ENCODE measurements at regions not wholly inside any gene's neighbourhood (a gene's known extent, or its start where the extent isn't known, plus 50 kb on each side); places are given as distances from the start of the nearest gene placed in this dataset.

- TF ChIP-seq CTCF (conservative IDR thresholded peaks at IDR 0.05; ENCODE audit: low read depth, low read length): no peak
- DNase-seq (ENCODE audit: low read depth): no peak
Observed at GRCh38 chr2:82525744-82526143, 1933.3 kb downstream of the SUCLG1 start.

GRCh38 chr2:82524826-82525225 is 1934.3 kb downstream of the SUCLG1 start:
- H3K4me3 ChIP-seq (ENCODE audit: low read length): no peak overlapping the region
- DNase-seq (ENCODE audit: low read depth): no peak
- no peak for TF ChIP-seq CTCF (conservative IDR thresholded peaks at IDR 0.05; ENCODE audit: low read depth, low read length)

More at GRCh38 chr2:82525744-82526143, 1933.3 kb downstream of the SUCLG1 start:
- H3K4me3 ChIP-seq (ENCODE audit: low read length): no peak overlapping the region

DNA sequence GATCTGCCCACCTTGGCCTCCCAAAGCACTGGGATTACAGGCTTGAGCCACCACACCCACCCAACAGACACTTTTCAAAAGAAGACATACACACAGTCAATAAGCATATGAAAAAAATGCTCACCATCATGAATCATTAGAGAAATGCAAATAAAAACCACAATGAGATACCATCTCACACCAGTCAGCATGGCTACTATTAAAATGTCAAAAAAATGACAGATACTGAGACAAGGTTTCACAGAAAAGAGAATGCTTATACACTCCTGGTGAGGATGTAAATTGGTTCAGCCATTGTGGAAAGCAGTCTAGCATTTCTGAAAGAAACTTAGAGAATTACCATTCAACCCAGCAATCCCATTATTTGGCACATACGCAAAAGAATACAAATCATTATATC is 1947.2 kb downstream of the SUCLG1 start:
- no peak for TF ChIP-seq CTCF (conservative IDR thresholded peaks at IDR 0.05; ENCODE audit: low read depth, low read length)
- DNase-seq (ENCODE audit: low read depth): no peak
- no peak overlapping the region for H3K4me3 ChIP-seq (ENCODE audit: low read length)

DNA sequence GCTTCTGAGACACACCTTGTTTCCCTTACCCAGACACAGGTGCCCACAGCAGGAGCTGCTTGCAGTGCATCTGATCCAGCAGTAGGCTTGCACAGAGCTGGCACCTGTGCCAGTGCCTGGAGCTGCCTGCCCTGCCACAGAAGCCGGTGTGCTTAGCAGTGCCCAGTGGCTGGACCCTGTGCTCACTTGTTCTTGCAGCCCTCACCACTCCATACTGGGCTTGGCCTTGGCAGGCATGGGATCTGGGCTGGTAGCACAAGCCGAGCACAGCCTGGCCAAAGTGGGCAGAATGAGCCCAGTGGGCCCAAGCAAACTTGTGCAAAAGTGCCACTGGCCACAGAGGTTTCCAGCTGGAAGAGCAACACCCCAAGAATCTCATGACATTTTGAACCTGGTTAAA is 1950.4 kb downstream of the SUCLG1 start:
- no peak for TF ChIP-seq CTCF (conservative IDR thresholded peaks at IDR 0.05; ENCODE audit: low read depth, low read length)
- H3K4me3 ChIP-seq (ENCODE audit: low read length): no peak overlapping the region
- no peak for DNase-seq (ENCODE audit: low read depth)

DNA sequence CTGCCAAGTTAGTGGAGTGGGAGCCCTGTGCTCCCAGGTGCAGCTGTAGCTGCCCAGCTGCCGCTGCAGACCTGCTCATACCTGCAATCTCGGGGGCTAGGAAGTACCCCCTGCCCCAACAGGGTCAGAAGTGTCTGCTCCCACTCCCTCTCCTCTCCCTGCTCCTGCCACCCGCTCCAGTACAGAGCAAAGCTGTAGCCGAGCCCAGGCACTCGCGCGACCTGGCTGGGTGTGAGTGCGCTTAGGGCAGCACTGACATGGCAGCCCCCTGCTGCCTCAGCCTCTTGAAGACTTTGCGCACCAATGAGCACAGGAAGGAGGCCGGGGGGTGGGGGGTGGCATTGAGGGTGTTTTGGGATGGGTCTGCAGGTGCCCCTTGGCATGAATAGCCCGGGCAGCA is 1951.4 kb downstream of the SUCLG1 start:
- H3K4me3 ChIP-seq (ENCODE audit: low read length): no peak overlapping the region
- DNase-seq (ENCODE audit: low read depth): no peak
- TF ChIP-seq CTCF (conservative IDR thresholded peaks at IDR 0.05; ENCODE audit: low read depth, low read length): no peak

GRCh38 chr2:82501217-82501616 is 1957.9 kb downstream of the SUCLG1 start:
- no peak for DNase-seq (ENCODE audit: low read depth)
- no peak overlapping the region for H3K4me3 ChIP-seq (ENCODE audit: low read length)
- TF ChIP-seq CTCF (conservative IDR thresholded peaks at IDR 0.05; ENCODE audit: low read depth, low read length): no peak

DNA sequence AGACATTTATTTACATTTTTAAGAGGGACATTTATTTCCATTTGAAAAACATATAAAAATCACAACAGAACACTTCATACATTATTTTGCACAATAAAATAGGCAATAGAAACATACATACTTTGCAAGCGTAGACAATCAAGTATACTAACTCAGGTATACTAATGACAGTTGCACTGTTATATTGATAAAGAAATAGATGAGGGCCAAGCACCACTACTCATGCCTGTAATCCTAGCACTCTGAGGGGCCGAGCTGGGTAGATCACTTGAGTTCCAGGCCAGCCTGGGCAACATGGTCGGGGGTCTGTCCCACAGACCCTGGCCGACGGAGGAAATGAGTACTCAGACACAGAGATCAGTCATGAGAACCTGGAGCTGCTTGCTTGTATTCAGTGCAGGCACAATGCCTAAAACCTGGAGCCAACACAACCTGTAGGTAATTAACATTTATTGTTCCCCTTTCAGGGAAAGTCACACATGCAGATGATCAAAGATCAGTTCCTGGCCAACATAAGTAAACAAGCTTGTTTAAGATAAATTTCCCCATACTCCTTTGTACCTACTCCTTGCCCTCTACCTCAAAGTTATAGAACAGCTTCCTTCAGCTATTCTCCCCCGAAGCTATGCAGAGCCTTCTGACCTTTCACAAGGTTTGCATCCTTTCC is 1960.2 kb downstream of the SUCLG1 start:
- DNase-seq (ENCODE audit: low read depth): no peak
- no peak for TF ChIP-seq CTCF (conservative IDR thresholded peaks at IDR 0.05; ENCODE audit: low read depth, low read length)
- H3K4me3 ChIP-seq (ENCODE audit: low read length): no peak overlapping the region
